SK-N-SH (cell line): ENCODE measurements at regions not wholly inside any gene's neighbourhood (a gene's known extent, or its start where the extent isn't known, plus 50 kb on each side); places are given as distances from the start of the nearest gene placed in this dataset.

Experiments
- EP300 ChIP-seq, 2 experiments: IDR thresholded peaks; 2 replicates each; pipeline versions ENCODE4 v1.4.0 to v1.6.1; 2012; ENCODE audit warnings: borderline replicate concordance in 1 of 2, low read depth in 1 of 2, low read length in 1 of 2
- FOXM1 ChIP-seq: IDR thresholded peaks from 2 replicates; pipeline ENCODE4 v1.4.0; 2012; ENCODE audit warnings: low read depth, mild to moderate bottlenecking
- POLR2AphosphoS5 ChIP-seq: IDR thresholded peaks from 2 replicates; pipeline ENCODE4 v1.6.1; 2012; ENCODE audit warnings: low read depth, low read length
- RAD21 ChIP-seq: IDR thresholded peaks from 2 replicates; pipeline ENCODE4 v1.6.1; 2012; ENCODE audit warnings: mild to moderate bottlenecking, low read length
- SIN3A ChIP-seq: IDR thresholded peaks from 2 replicates; pipeline ENCODE4 v1.6.1; 2012; ENCODE audit warnings: low read depth, mild to moderate bottlenecking, low read length, moderate library complexity, borderline replicate concordance
- TEAD4 ChIP-seq: IDR thresholded peaks from 2 replicates; pipeline ENCODE4 v1.4.0; 2012; ENCODE audit warnings: mild to moderate bottlenecking, borderline replicate concordance; ENCODE audit not compliant: insufficient read depth
- TF ChIP-seq, protein P1 (sequence below): fragments of 200-600 bp; sonication (generic); IDR thresholded peaks from 2 replicates; pipeline ENCODE4 v1.6.1; 2017; ENCODE audit warnings: antibody characterized with exemption, mild to moderate bottlenecking, moderate library complexity
- TF ChIP-seq, protein P2 (sequence below): IDR thresholded peaks from 2 replicates; pipeline ENCODE4 v1.6.1; 2012; ENCODE audit warnings: mild to moderate bottlenecking, low read depth, low read length, moderate library complexity

DNA sequence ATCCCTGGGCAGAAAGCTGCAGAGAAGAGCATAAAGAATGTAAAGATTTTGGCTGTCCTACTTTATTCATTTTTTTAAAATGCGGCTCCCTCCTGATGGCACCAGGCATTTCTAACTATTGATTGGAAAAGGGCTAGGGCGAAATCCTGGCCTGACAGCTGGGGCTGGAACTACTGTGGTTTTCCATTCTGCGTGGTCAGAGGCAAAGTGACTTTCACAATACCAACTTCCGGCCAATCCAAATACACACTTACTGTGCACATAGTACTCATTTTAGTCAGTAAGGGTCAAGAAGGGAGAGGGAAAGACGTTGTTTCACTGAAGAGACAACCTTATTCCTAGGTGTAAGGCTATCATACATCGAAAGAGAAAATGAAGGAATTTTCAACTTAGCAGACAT lies 113.8 kb upstream of the PMFBP1 start:
- TF ChIP-seq RAD21 (no peak), EP300 (IDR thresholded peaks at IDR 0.05; ENCODE audit: borderline replicate concordance in 1 of 2, low read depth in 1 of 2, low read length in 1 of 2) (no peak), SIN3A (no peak), POLR2AphosphoS5 (no peak), TEAD4 (no peak), FOXM1 (no peak)
- TF ChIP-seq, protein P1, sequence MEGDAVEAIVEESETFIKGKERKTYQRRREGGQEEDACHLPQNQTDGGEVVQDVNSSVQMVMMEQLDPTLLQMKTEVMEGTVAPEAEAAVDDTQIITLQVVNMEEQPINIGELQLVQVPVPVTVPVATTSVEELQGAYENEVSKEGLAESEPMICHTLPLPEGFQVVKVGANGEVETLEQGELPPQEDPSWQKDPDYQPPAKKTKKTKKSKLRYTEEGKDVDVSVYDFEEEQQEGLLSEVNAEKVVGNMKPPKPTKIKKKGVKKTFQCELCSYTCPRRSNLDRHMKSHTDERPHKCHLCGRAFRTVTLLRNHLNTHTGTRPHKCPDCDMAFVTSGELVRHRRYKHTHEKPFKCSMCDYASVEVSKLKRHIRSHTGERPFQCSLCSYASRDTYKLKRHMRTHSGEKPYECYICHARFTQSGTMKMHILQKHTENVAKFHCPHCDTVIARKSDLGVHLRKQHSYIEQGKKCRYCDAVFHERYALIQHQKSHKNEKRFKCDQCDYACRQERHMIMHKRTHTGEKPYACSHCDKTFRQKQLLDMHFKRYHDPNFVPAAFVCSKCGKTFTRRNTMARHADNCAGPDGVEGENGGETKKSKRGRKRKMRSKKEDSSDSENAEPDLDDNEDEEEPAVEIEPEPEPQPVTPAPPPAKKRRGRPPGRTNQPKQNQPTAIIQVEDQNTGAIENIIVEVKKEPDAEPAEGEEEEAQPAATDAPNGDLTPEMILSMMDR: no peak
- TF ChIP-seq, protein P2, sequence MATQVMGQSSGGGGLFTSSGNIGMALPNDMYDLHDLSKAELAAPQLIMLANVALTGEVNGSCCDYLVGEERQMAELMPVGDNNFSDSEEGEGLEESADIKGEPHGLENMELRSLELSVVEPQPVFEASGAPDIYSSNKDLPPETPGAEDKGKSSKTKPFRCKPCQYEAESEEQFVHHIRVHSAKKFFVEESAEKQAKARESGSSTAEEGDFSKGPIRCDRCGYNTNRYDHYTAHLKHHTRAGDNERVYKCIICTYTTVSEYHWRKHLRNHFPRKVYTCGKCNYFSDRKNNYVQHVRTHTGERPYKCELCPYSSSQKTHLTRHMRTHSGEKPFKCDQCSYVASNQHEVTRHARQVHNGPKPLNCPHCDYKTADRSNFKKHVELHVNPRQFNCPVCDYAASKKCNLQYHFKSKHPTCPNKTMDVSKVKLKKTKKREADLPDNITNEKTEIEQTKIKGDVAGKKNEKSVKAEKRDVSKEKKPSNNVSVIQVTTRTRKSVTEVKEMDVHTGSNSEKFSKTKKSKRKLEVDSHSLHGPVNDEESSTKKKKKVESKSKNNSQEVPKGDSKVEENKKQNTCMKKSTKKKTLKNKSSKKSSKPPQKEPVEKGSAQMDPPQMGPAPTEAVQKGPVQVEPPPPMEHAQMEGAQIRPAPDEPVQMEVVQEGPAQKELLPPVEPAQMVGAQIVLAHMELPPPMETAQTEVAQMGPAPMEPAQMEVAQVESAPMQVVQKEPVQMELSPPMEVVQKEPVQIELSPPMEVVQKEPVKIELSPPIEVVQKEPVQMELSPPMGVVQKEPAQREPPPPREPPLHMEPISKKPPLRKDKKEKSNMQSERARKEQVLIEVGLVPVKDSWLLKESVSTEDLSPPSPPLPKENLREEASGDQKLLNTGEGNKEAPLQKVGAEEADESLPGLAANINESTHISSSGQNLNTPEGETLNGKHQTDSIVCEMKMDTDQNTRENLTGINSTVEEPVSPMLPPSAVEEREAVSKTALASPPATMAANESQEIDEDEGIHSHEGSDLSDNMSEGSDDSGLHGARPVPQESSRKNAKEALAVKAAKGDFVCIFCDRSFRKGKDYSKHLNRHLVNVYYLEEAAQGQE: no peak
